ENCODE measurements at regions not wholly inside any gene's neighbourhood (a gene's known extent, or its start where the extent isn't known, plus 50 kb on each side); places are given as distances from the start of the nearest gene placed in this dataset.

- Histone ChIP-seq H3K36me3 (replicated peaks in 1 of 2; ENCODE audit: control insufficient read depth in 1 of 2, insufficient read depth in 2 of 2, low read length in 1 of 2) (no peaks in the 10 kb centered on the region), H3K79me2 (ENCODE audit: insufficient read depth) (no peaks in the 10 kb centered on the region), H3K9ac (no peak overlapping the region), H3K9me3 (peaks cover 7% of the 10 kb centered on the region; the same call in 1 of the 2 replicates), H2AFZ (ENCODE audit: low read depth) (peak overlapping the region; percentile 37; the same call in 1 of the 2 replicates), H3K27me3 (ENCODE audit: insufficient read depth) (no peaks in the 10 kb centered on the region), H3K27ac (ENCODE audit: low read depth in 2 of 2, low read length in 1 of 2) (no peak overlapping the region), H4K20me1 (ENCODE audit: insufficient read depth) (no peaks in the 10 kb centered on the region), H3K4me2 (no peak overlapping the region), H3K4me3 (ENCODE audit: low read depth in 2 of 2, low read length in 1 of 2) (no peak overlapping the region), H3K4me1 (ENCODE audit: control insufficient read depth in 1 of 2, insufficient read depth in 2 of 2, low read depth in 1 of 2, low read length in 1 of 2) (peaks cover 0 to 5% of the 10 kb centered on the region in 2 experiments; a peak in 3 of 4 replicates), H3K9me2 (no peaks in the 10 kb centered on the region), H3F3A (replicated peaks; ENCODE audit: insufficient read depth) (no peaks in the 10 kb centered on the region)
- peak; percentile 5 for DNase-seq
- 47% methylated on average over 7 of the region's 7 CpGs for WGBS (ENCODE audit: low lambda C conversion rate)
- ChIA-PET CTCF (interaction anchor here (0.9 to 1.8 kb wide), 7 partner anchors 9 to 423 kb away, joined by 3 to 11 read pairs (median 3); no protein-coding TSS in a partner anchor), POLR2A (no interaction called here)
- TF ChIP-seq MEF2A (IDR thresholded peaks at IDR 0.05; ENCODE audit: borderline replicate concordance, low read depth) (no peak), NRF1 (IDR thresholded peaks at IDR 0.05; ENCODE audit: low read depth, low read length) (no peak), RAD21 (IDR thresholded peaks at IDR 0.05; ENCODE audit: low read length) (peak; percentile 24)
- TF ChIP-seq, protein P1, sequence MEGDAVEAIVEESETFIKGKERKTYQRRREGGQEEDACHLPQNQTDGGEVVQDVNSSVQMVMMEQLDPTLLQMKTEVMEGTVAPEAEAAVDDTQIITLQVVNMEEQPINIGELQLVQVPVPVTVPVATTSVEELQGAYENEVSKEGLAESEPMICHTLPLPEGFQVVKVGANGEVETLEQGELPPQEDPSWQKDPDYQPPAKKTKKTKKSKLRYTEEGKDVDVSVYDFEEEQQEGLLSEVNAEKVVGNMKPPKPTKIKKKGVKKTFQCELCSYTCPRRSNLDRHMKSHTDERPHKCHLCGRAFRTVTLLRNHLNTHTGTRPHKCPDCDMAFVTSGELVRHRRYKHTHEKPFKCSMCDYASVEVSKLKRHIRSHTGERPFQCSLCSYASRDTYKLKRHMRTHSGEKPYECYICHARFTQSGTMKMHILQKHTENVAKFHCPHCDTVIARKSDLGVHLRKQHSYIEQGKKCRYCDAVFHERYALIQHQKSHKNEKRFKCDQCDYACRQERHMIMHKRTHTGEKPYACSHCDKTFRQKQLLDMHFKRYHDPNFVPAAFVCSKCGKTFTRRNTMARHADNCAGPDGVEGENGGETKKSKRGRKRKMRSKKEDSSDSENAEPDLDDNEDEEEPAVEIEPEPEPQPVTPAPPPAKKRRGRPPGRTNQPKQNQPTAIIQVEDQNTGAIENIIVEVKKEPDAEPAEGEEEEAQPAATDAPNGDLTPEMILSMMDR (IDR thresholded peaks at IDR 0.05) = peak; percentile 41
These were observed 119.9 kb downstream of the FASLG start for GRCh38 chr1:172778456-172779455.

- Histone ChIP-seq H3K27me3 (ENCODE audit: insufficient read depth) (no peaks in the 10 kb centered on the region), H3K79me2 (ENCODE audit: insufficient read depth) (no peaks in the 10 kb centered on the region), H3K4me1 (ENCODE audit: control insufficient read depth in 1 of 2, insufficient read depth in 2 of 2, low read depth in 1 of 2, low read length in 1 of 2) (peaks cover 0 to 5% of the 10 kb centered on the region in 2 experiments; a peak in 3 of 4 replicates), H3F3A (replicated peaks; ENCODE audit: insufficient read depth) (no peaks in the 10 kb centered on the region), H3K4me2 (no peak overlapping the region), H3K9me3 (peaks cover 7% of the 10 kb centered on the region; the same call in 1 of the 2 replicates), H4K20me1 (ENCODE audit: insufficient read depth) (no peaks in the 10 kb centered on the region), H2AFZ (ENCODE audit: low read depth) (no peak overlapping the region), H3K36me3 (replicated peaks in 1 of 2; ENCODE audit: control insufficient read depth in 1 of 2, insufficient read depth in 2 of 2, low read length in 1 of 2) (no peaks in the 10 kb centered on the region), H3K27ac (ENCODE audit: low read depth in 2 of 2, low read length in 1 of 2) (no peak overlapping the region), H3K9ac (no peak overlapping the region), H3K4me3 (ENCODE audit: low read depth in 2 of 2, low read length in 1 of 2) (no peak overlapping the region), H3K9me2 (no peaks in the 10 kb centered on the region)
- 58% methylated on average over 3 of the region's 3 CpGs for WGBS (ENCODE audit: low lambda C conversion rate)
- ChIA-PET CTCF (interaction anchor here (0.9 to 1.8 kb wide), 5 partner anchors 8 to 423 kb away, joined by 3 to 11 read pairs (median 3); no protein-coding TSS in a partner anchor), POLR2A (no interaction called here)
- no peak for DNase-seq
- TF ChIP-seq EZH2phosphoT487 (IDR thresholded peaks at IDR 0.05; ENCODE audit: borderline replicate concordance, low read depth) (no peak), IRF3 (IDR thresholded peaks at IDR 0.05; ENCODE audit: low read depth, low read length) (no peak), YY1 (IDR thresholded peaks at IDR 0.05; ENCODE audit: low read depth) (no peak), TCF12 (IDR thresholded peaks at IDR 0.05) (peak; percentile 26; the same call in 1 of the 2 replicates), GATA2 (CRISPR knock-in tag; IDR thresholded peaks at IDR 0.05) (no peak), FOSL2 (IDR thresholded peaks at IDR 0.05; ENCODE audit: borderline replicate concordance, low read depth) (no peak)
- TF ChIP-seq, protein P2, sequence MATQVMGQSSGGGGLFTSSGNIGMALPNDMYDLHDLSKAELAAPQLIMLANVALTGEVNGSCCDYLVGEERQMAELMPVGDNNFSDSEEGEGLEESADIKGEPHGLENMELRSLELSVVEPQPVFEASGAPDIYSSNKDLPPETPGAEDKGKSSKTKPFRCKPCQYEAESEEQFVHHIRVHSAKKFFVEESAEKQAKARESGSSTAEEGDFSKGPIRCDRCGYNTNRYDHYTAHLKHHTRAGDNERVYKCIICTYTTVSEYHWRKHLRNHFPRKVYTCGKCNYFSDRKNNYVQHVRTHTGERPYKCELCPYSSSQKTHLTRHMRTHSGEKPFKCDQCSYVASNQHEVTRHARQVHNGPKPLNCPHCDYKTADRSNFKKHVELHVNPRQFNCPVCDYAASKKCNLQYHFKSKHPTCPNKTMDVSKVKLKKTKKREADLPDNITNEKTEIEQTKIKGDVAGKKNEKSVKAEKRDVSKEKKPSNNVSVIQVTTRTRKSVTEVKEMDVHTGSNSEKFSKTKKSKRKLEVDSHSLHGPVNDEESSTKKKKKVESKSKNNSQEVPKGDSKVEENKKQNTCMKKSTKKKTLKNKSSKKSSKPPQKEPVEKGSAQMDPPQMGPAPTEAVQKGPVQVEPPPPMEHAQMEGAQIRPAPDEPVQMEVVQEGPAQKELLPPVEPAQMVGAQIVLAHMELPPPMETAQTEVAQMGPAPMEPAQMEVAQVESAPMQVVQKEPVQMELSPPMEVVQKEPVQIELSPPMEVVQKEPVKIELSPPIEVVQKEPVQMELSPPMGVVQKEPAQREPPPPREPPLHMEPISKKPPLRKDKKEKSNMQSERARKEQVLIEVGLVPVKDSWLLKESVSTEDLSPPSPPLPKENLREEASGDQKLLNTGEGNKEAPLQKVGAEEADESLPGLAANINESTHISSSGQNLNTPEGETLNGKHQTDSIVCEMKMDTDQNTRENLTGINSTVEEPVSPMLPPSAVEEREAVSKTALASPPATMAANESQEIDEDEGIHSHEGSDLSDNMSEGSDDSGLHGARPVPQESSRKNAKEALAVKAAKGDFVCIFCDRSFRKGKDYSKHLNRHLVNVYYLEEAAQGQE (IDR thresholded peaks at IDR 0.05; ENCODE audit: low read depth, low read length) = no peak
These were observed 120.6 kb downstream of the FASLG start for GRCh38 chr1:172779491-172779890.

Measured in SK-N-SH (cell line).